ENCODE measurements at regions not wholly inside any gene's neighbourhood (a gene's known extent, or its start where the extent isn't known, plus 50 kb on each side); places are given as distances from the start of the nearest gene placed in this dataset.

- TF ChIP-seq POLR2A (IDR thresholded peaks at IDR 0.05; ENCODE audit: low read depth, low read length) (no peak), POLR2AphosphoS5 (IDR thresholded peaks at IDR 0.05; ENCODE audit: low read depth, low read length) (no peak)
These were observed 319.2 kb upstream of the PCDH9 start for GRCh38 chr13:67549331-67549730.
